H9 (cell line): ENCODE measurements at regions not wholly inside any gene's neighbourhood (a gene's known extent, or its start where the extent isn't known, plus 50 kb on each side); places are given as distances from the start of the nearest gene placed in this dataset.

Experiments
- DNase-seq: peaks from one replicate; pipeline ENCODE4 v3.0.0-alpha.2; 2017
- H2AFZ ChIP-seq: one replicate; pipeline ENCODE4 v1.6.1; 2013; ENCODE audit warnings: mild to moderate bottlenecking, low read length, control low read depth, moderate library complexity
- H2AK5ac ChIP-seq: 2 replicates; pipeline ENCODE4 v1.6.1; 2013; ENCODE audit warnings: low read length, control low read depth, mixed read lengths; ENCODE audit not compliant: insufficient read length
- H2BK120ac ChIP-seq: one replicate; pipeline ENCODE4 v1.6.1; 2013; ENCODE audit warnings: low read depth, mild to moderate bottlenecking, low read length, control low read depth, inconsistent platforms; ENCODE audit not compliant: poor library complexity, severe bottlenecking
- H2BK12ac ChIP-seq: 2 replicates; pipeline ENCODE4 v1.6.1; 2013; ENCODE audit warnings: low read length, control low read depth, mixed read lengths, low read depth; ENCODE audit not compliant: insufficient read length
- H2BK15ac ChIP-seq: 2 replicates; pipeline ENCODE4 v1.6.1; 2013; ENCODE audit warnings: low read depth, low read length, control low read depth
- H2BK20ac ChIP-seq: one replicate; pipeline ENCODE4 v1.6.1; 2013; ENCODE audit warnings: low read depth, mild to moderate bottlenecking, low read length, control low read depth, inconsistent platforms; ENCODE audit not compliant: poor library complexity, severe bottlenecking
- H2BK5ac ChIP-seq: 2 replicates; pipeline ENCODE4 v1.6.1; 2013; ENCODE audit warnings: low read length, control low read depth, mixed read lengths; ENCODE audit not compliant: insufficient read length
- H3K14ac ChIP-seq: 2 replicates; pipeline ENCODE4 v1.6.1; 2013; ENCODE audit warnings: low read length, control low read depth; ENCODE audit not compliant: insufficient read depth
- H3K18ac ChIP-seq: 2 replicates; pipeline ENCODE4 v1.6.1; 2013; ENCODE audit warnings: low read depth, mild to moderate bottlenecking, mixed read lengths, low read length, control low read depth; ENCODE audit not compliant: insufficient read length
- H3K23ac ChIP-seq: 2 replicates; pipeline ENCODE4 v1.6.1; 2013; ENCODE audit warnings: low read length, control low read depth, mixed read lengths, low read depth; ENCODE audit not compliant: insufficient read length
- H3K23me2 ChIP-seq: 2 replicates; pipeline ENCODE4 v1.6.1; 2013; ENCODE audit warnings: low read depth, mild to moderate bottlenecking, mixed read lengths, low read length, control low read depth; ENCODE audit not compliant: insufficient read length, poor library complexity, severe bottlenecking
- H3K27ac ChIP-seq: 2 replicates; pipeline ENCODE4 v1.5.1; 2013; ENCODE audit warnings: low read length, control low read depth, mixed read lengths, low read depth; ENCODE audit not compliant: insufficient read length
- H3K27me3 ChIP-seq: 2 replicates; pipeline ENCODE4 v1.6.1; 2013; ENCODE audit warnings: low read length, control low read depth, inconsistent platforms; ENCODE audit not compliant: insufficient read depth
- H3K4ac ChIP-seq: 2 replicates; pipeline ENCODE4 v1.6.1; 2013; ENCODE audit warnings: low read depth, mild to moderate bottlenecking, control low read depth, inconsistent platforms, low read length, moderate library complexity
- H3K4me1 ChIP-seq: 2 replicates; pipeline ENCODE4 v1.6.1; 2013; ENCODE audit warnings: low read length, control low read depth, inconsistent platforms; ENCODE audit not compliant: insufficient read depth
- H3K4me2 ChIP-seq: 2 replicates; pipeline ENCODE4 v1.6.1; 2013; ENCODE audit warnings: low read length, control low read depth, mixed read lengths; ENCODE audit not compliant: insufficient read length, insufficient read depth
- H3K56ac ChIP-seq: 2 replicates; pipeline ENCODE4 v1.6.1; 2013; ENCODE audit warnings: low read depth, mild to moderate bottlenecking, mixed read lengths, low read length, control low read depth; ENCODE audit not compliant: insufficient read length
- H3K79me1 ChIP-seq: 2 replicates; pipeline ENCODE4 v1.6.1; 2013; ENCODE audit warnings: low read depth, mild to moderate bottlenecking, moderate library complexity, low read length, control low read depth, inconsistent platforms; ENCODE audit not compliant: insufficient read depth, poor library complexity, severe bottlenecking
- H3K79me2 ChIP-seq: 2 replicates; pipeline ENCODE4 v1.6.1; 2013; ENCODE audit warnings: low read length, control low read depth, inconsistent platforms; ENCODE audit not compliant: insufficient read depth
- H3K9ac ChIP-seq: 2 replicates; pipeline ENCODE4 v1.6.1; 2013; ENCODE audit warnings: low read length, control low read depth, mixed read lengths; ENCODE audit not compliant: insufficient read length; ENCODE audit errors: extremely low read depth
- H3K9me3 ChIP-seq: one replicate; pipeline ENCODE4 v1.6.1; 2013; ENCODE audit warnings: low read depth, low read length, inconsistent platforms; ENCODE audit not compliant: control insufficient read depth
- H3T11ph ChIP-seq: one replicate; pipeline ENCODE4 v1.6.1; 2013; ENCODE audit warnings: mild to moderate bottlenecking, low read length, control low read depth, inconsistent platforms
- H4K20me1 ChIP-seq: one replicate; pipeline ENCODE4 v1.6.1; 2013; ENCODE audit not compliant: control insufficient read depth, insufficient read length, insufficient read depth
- H4K5ac ChIP-seq: 2 replicates; pipeline ENCODE4 v1.6.1; 2013; ENCODE audit warnings: low read depth, mild to moderate bottlenecking, mixed read lengths, low read length, control low read depth; ENCODE audit not compliant: insufficient read length
- H4K8ac ChIP-seq: replicated peaks from 2 replicates; pipeline ENCODE4 v1.6.1; 2013; ENCODE audit warnings: low read length, control low read depth, mixed read lengths, low read depth; ENCODE audit not compliant: insufficient read length
- H4K91ac ChIP-seq: 2 replicates; pipeline ENCODE4 v1.6.1; 2013; ENCODE audit warnings: low read depth, mild to moderate bottlenecking, moderate library complexity, mixed read lengths, low read length, control low read depth; ENCODE audit not compliant: insufficient read length
- H3K27ac Mint-ChIP-seq, 3 experiments: 2 replicates in 2 of 3; 3 replicates in 1 of 3; pipeline ENCODE4 v1.8.0; 2020 to 2021; ENCODE audit warnings: mixed read lengths in 3 of 3, mild to moderate bottlenecking in 1 of 3, moderate library complexity in 1 of 3
- H3K27me3 Mint-ChIP-seq: 2 replicates; pipeline ENCODE4 v1.8.0; 2021; ENCODE audit warnings: low read depth, mild to moderate bottlenecking, moderate library complexity, mixed read lengths
- H3K36me3 Mint-ChIP-seq, 3 experiments: 2 replicates in 2 of 3; 3 replicates in 1 of 3; pipeline ENCODE4 v1.8.0; 2020 to 2021; ENCODE audit warnings: low read depth in 3 of 3, mixed read lengths in 3 of 3; ENCODE audit not compliant: insufficient read depth in 1 of 3
- H3K4me1 Mint-ChIP-seq, 2 experiments: 2 replicates each; pipeline ENCODE4 v1.8.0; 2020; ENCODE audit warnings: mixed read lengths in 2 of 2
- H3K4me3 Mint-ChIP-seq, 2 experiments: 2 replicates in 1 of 2; 3 replicates in 1 of 2; pipeline ENCODE4 v1.8.0; 2020 to 2021; ENCODE audit warnings: mild to moderate bottlenecking in 2 of 2, mixed read lengths in 2 of 2, moderate library complexity in 1 of 2
- H3K9me3 Mint-ChIP-seq, 2 experiments: 2 replicates in 1 of 2; 3 replicates in 1 of 2; pipeline ENCODE4 v1.8.0; 2020; ENCODE audit warnings: mild to moderate bottlenecking in 2 of 2, mixed read lengths in 2 of 2, moderate library complexity in 1 of 2
- WGBS: extraction: QIAGEN DNeasy Blood & Tissue Kit; methylation state at CpG from one replicate; pipeline ENCODE4 v1.1.7; 2013; ENCODE audit warnings: missing lambda C conversion rate, low lambda C conversion rate, mixed read lengths; ENCODE audit not compliant: insufficient read length; ENCODE audit errors: extremely low coverage; 5-methylcytosine and 5-hydroxymethylcytosine counted together
- TF ChIP-seq, protein P1 (sequence below): fragments of 200-600 bp; sonication (generic); conservative IDR thresholded peaks from 3 replicates; pipeline ENCODE4 v1.8.0; 2021; ENCODE audit warnings: antibody characterized with exemption, mild to moderate bottlenecking

DNA sequence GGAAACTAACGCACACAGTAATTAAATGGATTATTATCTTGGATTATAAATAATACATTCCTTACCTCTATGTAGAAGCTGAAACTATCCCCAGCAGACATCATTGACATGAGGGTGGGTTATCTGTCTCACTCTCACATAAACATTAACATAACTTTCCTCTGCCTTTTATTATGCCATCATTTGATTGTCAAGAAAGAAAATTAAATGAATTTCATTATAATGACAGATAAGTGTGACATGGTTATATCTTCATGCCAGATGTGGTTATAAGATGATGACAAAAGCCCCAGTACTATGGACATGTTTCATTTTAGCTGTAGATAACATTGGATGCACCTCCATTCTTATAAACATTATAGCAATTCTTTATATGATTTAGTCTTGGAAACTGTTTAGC, 476.5 kb downstream of the KCNT2 start:
- Histone ChIP-seq H2AK5ac (no peak overlapping the region), H2BK20ac (no peak overlapping the region), H3K27ac (no peak overlapping the region), H3K23ac (no peak overlapping the region), H2AFZ (no peak overlapping the region), H2BK15ac (no peak overlapping the region), H4K8ac (no peak overlapping the region), H4K20me1 (no peaks in the 10 kb centered on the region), H3K9me3 (no peaks in the 10 kb centered on the region), H4K5ac (no peak overlapping the region), H3K23me2 (no peaks in the 10 kb centered on the region), H3K79me2 (no peaks in the 10 kb centered on the region), H3K56ac (no peak overlapping the region), H3K14ac (no peak overlapping the region), H3K27me3 (no peaks in the 10 kb centered on the region), H3K4me1 (no peaks in the 10 kb centered on the region), H4K91ac (no peak overlapping the region), H3T11ph (no peak overlapping the region), H2BK5ac (no peak overlapping the region), H3K4ac (no peak overlapping the region), H3K9ac (no peak overlapping the region), H3K4me2 (no peak overlapping the region), H3K18ac (no peak overlapping the region), H2BK120ac (no peak overlapping the region), H3K79me1 (no peaks in the 10 kb centered on the region), H2BK12ac (no peak overlapping the region)
- Mint-ChIP-seq H3K27me3 (no peaks in the 10 kb centered on the region), H3K4me3 (no peak overlapping the region), H3K4me1 (no peaks in the 10 kb centered on the region), H3K36me3 (no peaks in the 10 kb centered on the region), H3K27ac (no peak overlapping the region), H3K9me3 (no peaks in the 10 kb centered on the region)
- whole genome bisulfite sequencing = no CpG with 5 or more reads among the region's 1 CpG
- TF ChIP-seq, protein P1, sequence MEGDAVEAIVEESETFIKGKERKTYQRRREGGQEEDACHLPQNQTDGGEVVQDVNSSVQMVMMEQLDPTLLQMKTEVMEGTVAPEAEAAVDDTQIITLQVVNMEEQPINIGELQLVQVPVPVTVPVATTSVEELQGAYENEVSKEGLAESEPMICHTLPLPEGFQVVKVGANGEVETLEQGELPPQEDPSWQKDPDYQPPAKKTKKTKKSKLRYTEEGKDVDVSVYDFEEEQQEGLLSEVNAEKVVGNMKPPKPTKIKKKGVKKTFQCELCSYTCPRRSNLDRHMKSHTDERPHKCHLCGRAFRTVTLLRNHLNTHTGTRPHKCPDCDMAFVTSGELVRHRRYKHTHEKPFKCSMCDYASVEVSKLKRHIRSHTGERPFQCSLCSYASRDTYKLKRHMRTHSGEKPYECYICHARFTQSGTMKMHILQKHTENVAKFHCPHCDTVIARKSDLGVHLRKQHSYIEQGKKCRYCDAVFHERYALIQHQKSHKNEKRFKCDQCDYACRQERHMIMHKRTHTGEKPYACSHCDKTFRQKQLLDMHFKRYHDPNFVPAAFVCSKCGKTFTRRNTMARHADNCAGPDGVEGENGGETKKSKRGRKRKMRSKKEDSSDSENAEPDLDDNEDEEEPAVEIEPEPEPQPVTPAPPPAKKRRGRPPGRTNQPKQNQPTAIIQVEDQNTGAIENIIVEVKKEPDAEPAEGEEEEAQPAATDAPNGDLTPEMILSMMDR = no peak
- no peak for DNase-seq
